MCF 10A (cell line): ENCODE measurements at regions not wholly inside any gene's neighbourhood (a gene's known extent, or its start where the extent isn't known, plus 50 kb on each side); places are given as distances from the start of the nearest gene placed in this dataset.

Experiments used
- BruUV-seq: library from RNA; stranded (reverse); fragments of 400-500 nt; replicated peaks from 2 replicates; lab custom pipeline; 2021; lab: Mats Ljungman, UMichigan
- CTCF ChIA-PET: fragments of 300-600 bp; sonication (Branson Sonifier 250); formaldehyde crosslinking; extraction: SDS; loops from one replicate; lab custom pipeline; 2021; ENCODE audit warnings: antibody characterized with exemption, inconsistent platforms; lab: Yijun Ruan, JAX
- POLR2A ChIA-PET: fragments of 300-600, 350-650 bp; sonication (Branson Sonifier 250); formaldehyde crosslinking; extraction: SDS; loops from one replicate; lab custom pipeline; 2020; ENCODE audit warnings: antibody characterized with exemption, inconsistent platforms; lab: Yijun Ruan, JAX
- DNase-seq: peaks from one replicate; pipeline ENCODE4 v3.0.0-alpha.2; 2018; ENCODE audit not compliant: unreplicated experiment
- H3K27ac Mint-ChIP-seq: one replicate; pipeline ENCODE4 v1.8.0; 2022; ENCODE audit warnings: mild to moderate bottlenecking, low read depth, mixed read lengths; ENCODE audit not compliant: unreplicated experiment
- H3K27me3 Mint-ChIP-seq: one replicate; pipeline ENCODE4 v1.8.0; 2022; ENCODE audit warnings: mixed read lengths; ENCODE audit not compliant: insufficient read depth, unreplicated experiment
- H3K36me3 Mint-ChIP-seq: one replicate; pipeline ENCODE4 v1.8.0; 2022; ENCODE audit warnings: mild to moderate bottlenecking, moderate library complexity, mixed read lengths; ENCODE audit not compliant: insufficient read depth, unreplicated experiment
- H3K4me1 Mint-ChIP-seq: one replicate; pipeline ENCODE4 v1.8.0; 2022; ENCODE audit warnings: mixed read lengths; ENCODE audit not compliant: insufficient read depth, unreplicated experiment
- H3K4me3 Mint-ChIP-seq: one replicate; pipeline ENCODE4 v1.8.0; 2022; ENCODE audit warnings: mild to moderate bottlenecking, moderate library complexity, mixed read lengths; ENCODE audit not compliant: unreplicated experiment
- H3K9me3 Mint-ChIP-seq: one replicate; pipeline ENCODE4 v1.8.0; 2022; ENCODE audit warnings: mixed read lengths; ENCODE audit not compliant: unreplicated experiment
- CTCF ChIP-seq: fragments of 200-600 bp; IDR thresholded peaks from one replicate; pipeline ENCODE4 v1.8.0; 2022; ENCODE audit warnings: antibody characterized with exemption, mild to moderate bottlenecking; ENCODE audit not compliant: unreplicated experiment
- intact Hi-C: fragments of 100-400 bp; cut with micrococcal nuclease; formaldehyde crosslinking; loops from 2 replicates; pipeline ENCODE4 v1.14.1; 2022

- intact Hi-C loops = no loop called here
- POLR2A ChIA-PET = interaction anchor here (1.0 kb wide), 1 partner anchor 19 kb away, joined by 3 read pairs; no protein-coding TSS in a partner anchor
These were observed 161.5 kb downstream of the COG6 start for GRCh38 chr13:39816936-39817335.

GRCh38 chr13:39818953-39819352, 163.5 kb downstream of the COG6 start:
- BruUV-seq = no TSS peak
- Mint-ChIP-seq H3K27ac (no peak overlapping the region), H3K4me3 (no peak overlapping the region), H3K4me1 (peaks cover 13% of the 10 kb centered on the region), H3K9me3 (no peaks in the 10 kb centered on the region), H3K36me3 (no peaks in the 10 kb centered on the region), H3K27me3 (no peaks in the 10 kb centered on the region)
- intact Hi-C loops = no loop called here
- no peak for DNase-seq
- ChIA-PET CTCF (no interaction called here), POLR2A (no interaction called here)
- no peak for TF ChIP-seq CTCF

More at GRCh38 chr13:39816936-39817335, 161.5 kb downstream of the COG6 start:
- Mint-ChIP-seq H3K27me3 (no peaks in the 10 kb centered on the region), H3K4me3 (no peak overlapping the region), H3K9me3 (no peaks in the 10 kb centered on the region), H3K4me1 (peaks cover 9% of the 10 kb centered on the region), H3K27ac (no peak overlapping the region), H3K36me3 (no peaks in the 10 kb centered on the region)
- CTCF ChIA-PET = interaction anchor here (0.7 to 1.2 kb wide), 3 partner anchors 126 to 409 kb away, joined by 3 to 5 read pairs (median 4); no protein-coding TSS in a partner anchor
- DNase-seq = no peak
- BruUV-seq = no TSS peak
- TF ChIP-seq CTCF = no peak

- Mint-ChIP-seq H3K27ac (no peak overlapping the region), H3K4me3 (no peak overlapping the region), H3K27me3 (no peaks in the 10 kb centered on the region), H3K4me1 (peaks cover 13% of the 10 kb centered on the region), H3K9me3 (no peaks in the 10 kb centered on the region), H3K36me3 (no peaks in the 10 kb centered on the region)
- ChIA-PET CTCF (no interaction called here), POLR2A (interaction anchor here (0.9 kb wide), 1 partner anchor 10 kb away, joined by 4 read pairs; no protein-coding TSS in a partner anchor)
- no TSS peak for BruUV-seq
- no peak for DNase-seq
- TF ChIP-seq CTCF = no peak
- intact Hi-C loops = no loop called here
These were observed 165.1 kb downstream of the COG6 start for GRCh38 chr13:39820606-39821005.

- no peak for TF ChIP-seq CTCF
- intact Hi-C loops = no loop called here
- no peak overlapping the region for H3K27ac Mint-ChIP-seq
- no TSS peak for BruUV-seq
- no peak for DNase-seq
- peaks cover 7% of the 10 kb centered on the region for H3K4me1 Mint-ChIP-seq
- H3K36me3 Mint-ChIP-seq = no peaks in the 10 kb centered on the region
- H3K27me3 Mint-ChIP-seq = no peaks in the 10 kb centered on the region
- ChIA-PET CTCF (no interaction called here), POLR2A (no interaction called here)
- H3K9me3 Mint-ChIP-seq = no peaks in the 10 kb centered on the region
- no peak overlapping the region for H3K4me3 Mint-ChIP-seq
These were observed 166.5 kb downstream of the COG6 start for GRCh38 chr13:39821977-39822376.
